Bone marrow (tissue), 2 donors: ENCODE measurements at regions not wholly inside any gene's neighbourhood (a gene's known extent, or its start where the extent isn't known, plus 50 kb on each side); places are given as distances from the start of the nearest gene placed in this dataset.
"Not testable (repeated sequence)": the region's sequence is repeated elsewhere in the genome, so short reads cannot be mapped to it uniquely, and the experiment has no call there.

Experiments used
- DNase-seq, 2 donors: peaks; one replicate each; lab custom pipeline; 2025; lab: John Stamatoyannopoulos, UW

GRCh38 chr12:9336375-9337011, 128.3 kb upstream of the PZP start:
- DNase-seq: not testable (repeated sequence)

- DNase-seq: no peak
These were observed 127.7 kb upstream of the PZP start for GRCh38 chr12:9335867-9336266.

- no peak for DNase-seq
These were observed 126.8 kb upstream of the PZP start for GRCh38 chr12:9334964-9335363.

- peak in 1 of 2 donors; percentile 59 for DNase-seq
These were observed 126.0 kb upstream of the PZP start for GRCh38 chr12:9334041-9334692.

- no peak for DNase-seq
These were observed 125.0 kb upstream of the PZP start for GRCh38 chr12:9333161-9333560.

- no peak for DNase-seq
These were observed 124.4 kb upstream of the PZP start for GRCh38 chr12:9332564-9332963.

- peak; percentile 14 to 16 for DNase-seq
These were observed 123.0 kb upstream of the PZP start for GRCh38 chr12:9331218-9331626.

- no peak for DNase-seq
These were observed 120.8 kb upstream of the PZP start for GRCh38 chr12:9329019-9329418.

- DNase-seq: no peak
These were observed 119.9 kb upstream of the PZP start for GRCh38 chr12:9328065-9328464.

GRCh38 chr12:9327320-9327719, 119.1 kb upstream of the PZP start:
- DNase-seq: no peak

GRCh38 chr12:9326849-9327248, 118.7 kb upstream of the PZP start:
- not testable (repeated sequence) for DNase-seq

GRCh38 chr12:9326085-9326484, 117.9 kb upstream of the PZP start:
- no peak for DNase-seq

- no peak for DNase-seq
These were observed 117.3 kb upstream of the PZP start for GRCh38 chr12:9325471-9325870.

GRCh38 chr12:9324782-9325181, 116.6 kb upstream of the PZP start:
- no peak for DNase-seq

GRCh38 chr12:9323144-9323681, 115.0 kb upstream of the PZP start:
- no peak for DNase-seq

GRCh38 chr12:9319842-9320173, 111.6 kb upstream of the PZP start:
- DNase-seq: no peak

- DNase-seq: no peak
These were observed 111.0 kb upstream of the PZP start for GRCh38 chr12:9319044-9319841.

- DNase-seq: not testable (repeated sequence)
These were observed 105.3 kb upstream of the PZP start for GRCh38 chr12:9313479-9313878.

- DNase-seq: not testable (repeated sequence)
These were observed 104.5 kb upstream of the PZP start for GRCh38 chr12:9312406-9313392.

- DNase-seq: not testable (repeated sequence)
These were observed 103.3 kb upstream of the PZP start for GRCh38 chr12:9311454-9311853.

GRCh38 chr12:9310645-9311044, 102.5 kb upstream of the PZP start:
- DNase-seq: not testable (repeated sequence)

- not testable (repeated sequence) for DNase-seq
These were observed 101.6 kb upstream of the PZP start for GRCh38 chr12:9309749-9310148.
